SK-N-SH (cell line): ENCODE measurements at regions not wholly inside any gene's neighbourhood (a gene's known extent, or its start where the extent isn't known, plus 50 kb on each side); places are given as distances from the start of the nearest gene placed in this dataset.
A peak's percentile ranks its signal among the peaks of the same experiment; 100 is the strongest.

ENCODE experiments used
- CTCF ChIA-PET: fragments of 300-600, 350-600 bp; formaldehyde crosslinking; extraction: SDS; loops from one replicate; lab custom pipeline; 2021; lab: Yijun Ruan, JAX
- POLR2A ChIA-PET: fragments of 350-600 bp; sonication (Branson Sonifier 250); formaldehyde crosslinking; extraction: SDS; loops from one replicate; lab custom pipeline; 2020; ENCODE audit warnings: antibody characterized with exemption, inconsistent platforms; lab: Yijun Ruan, JAX
- DNase-seq: peaks from one replicate; pipeline ENCODE4 v3.0.0; 2012
- H2AFZ ChIP-seq: fragments of 200-600 bp; sonication (generic); 2 replicates; pipeline ENCODE4 v1.8.1; 2016; ENCODE audit warnings: antibody characterized with exemption, mild to moderate bottlenecking, low read depth
- H3F3A ChIP-seq: fragments of 200-600 bp; sonication (generic); replicated peaks from 2 replicates; pipeline ENCODE3; 2016; ENCODE audit warnings: antibody characterized with exemption, mild to moderate bottlenecking; ENCODE audit not compliant: insufficient read depth
- H3K27ac ChIP-seq, 2 experiments: fragments of 200-500 bp in 1 of 2; fragments of 200-600 bp in 1 of 2; sonication (Bioruptor generic) in 1 of 2; sonication (generic), shearing (Covaris generic) in 1 of 2; 2 replicates each; pipeline versions ENCODE4 v1.5.1 to v1.6.1; 2014 to 2016; ENCODE audit warnings: low read depth in 2 of 2, inconsistent platforms in 1 of 2, low read length in 1 of 2, mild to moderate bottlenecking in 1 of 2, mixed read lengths in 1 of 2
- H3K27me3 ChIP-seq: fragments of 200-600 bp; sonication (generic), shearing (Covaris generic); 2 replicates; pipeline ENCODE4 v1.6.1; 2016; ENCODE audit warnings: mixed run types; ENCODE audit not compliant: insufficient read depth
- H3K36me3 ChIP-seq, 2 experiments: fragments of 200-500 bp in 1 of 2; fragments of 200-600 bp in 1 of 2; sonication (Bioruptor generic) in 1 of 2; sonication (generic) in 1 of 2; replicated peaks in 1 of 2; 2 replicates each; pipeline versions ENCODE3 to v1.5.1; 2014 to 2016; ENCODE audit warnings: low read length in 1 of 2, mild to moderate bottlenecking in 1 of 2; ENCODE audit not compliant: insufficient read depth in 2 of 2, control insufficient read depth in 1 of 2
- H3K4me1 ChIP-seq, 2 experiments: fragments of 200-500 bp in 1 of 2; fragments of 200-600 bp in 1 of 2; sonication (Bioruptor generic) in 1 of 2; sonication (generic), shearing (Covaris generic) in 1 of 2; 2 replicates each; pipeline versions ENCODE4 v1.5.1 to v1.6.1; 2014 to 2016; ENCODE audit warnings: low read depth in 1 of 2, low read length in 1 of 2, mixed run types in 1 of 2; ENCODE audit not compliant: insufficient read depth in 2 of 2, control insufficient read depth in 1 of 2
- H3K4me2 ChIP-seq: fragments of 200-600 bp; sonication (generic), shearing (Covaris generic); 2 replicates; pipeline ENCODE4 v1.6.1; 2017; ENCODE audit warnings: mixed run types
- H3K4me3 ChIP-seq, 2 experiments: fragments of 200-500 bp in 1 of 2; fragments of 200-600 bp in 1 of 2; sonication (Bioruptor generic) in 1 of 2; sonication (generic), shearing (Covaris generic) in 1 of 2; 2 replicates each; pipeline versions ENCODE4 v1.5.1 to v1.8.1; 2014 to 2016; ENCODE audit warnings: low read depth in 2 of 2, inconsistent platforms in 1 of 2, low read length in 1 of 2, mild to moderate bottlenecking in 1 of 2, mixed read lengths in 1 of 2, moderate library complexity in 1 of 2
- H3K79me2 ChIP-seq: fragments of 200-600 bp; sonication (generic); 2 replicates; pipeline ENCODE4 v1.8.1; 2017; ENCODE audit warnings: mild to moderate bottlenecking; ENCODE audit not compliant: insufficient read depth
- H3K9ac ChIP-seq: fragments of 200-600 bp; sonication (generic); 2 replicates; pipeline ENCODE4 v1.6.1; 2017; ENCODE audit warnings: mixed run types
- H3K9me2 ChIP-seq: fragments of 200-600 bp; sonication (generic); 2 replicates; pipeline ENCODE4 v1.6.1; 2017; ENCODE audit warnings: mixed run types
- H3K9me3 ChIP-seq: fragments of 200-600 bp; sonication (generic); 2 replicates; pipeline ENCODE4 v1.6.1; 2017; ENCODE audit warnings: mixed run types, mild to moderate bottlenecking, moderate library complexity
- H4K20me1 ChIP-seq: fragments of 200-600 bp; sonication (generic); 2 replicates; pipeline ENCODE4 v1.6.1; 2017; ENCODE audit warnings: mild to moderate bottlenecking, mixed run types; ENCODE audit not compliant: insufficient read depth
- CHD2 ChIP-seq: fragments of 150-350 bp; IDR thresholded peaks from 2 replicates; pipeline ENCODE4 v1.6.1; 2018; ENCODE audit warnings: low read length; ENCODE audit not compliant: partially characterized antibody
- EP300 ChIP-seq, 2 experiments: IDR thresholded peaks; 2 replicates each; pipeline versions ENCODE4 v1.4.0 to v1.6.1; 2012; ENCODE audit warnings: borderline replicate concordance in 1 of 2, low read depth in 1 of 2, low read length in 1 of 2
- FOXJ3 ChIP-seq: sonication (generic); formaldehyde crosslinking; IDR thresholded peaks from 2 replicates; pipeline ENCODE4 v1.5.1; 2020; ENCODE audit warnings: mild to moderate bottlenecking, missing genetic modification reagents
- JUND ChIP-seq: IDR thresholded peaks from 2 replicates; pipeline ENCODE4 v1.4.0; 2012
- MEF2A ChIP-seq: IDR thresholded peaks from 2 replicates; pipeline ENCODE4 v1.4.0; 2012; ENCODE audit warnings: low read depth, borderline replicate concordance
- PBX3 ChIP-seq: IDR thresholded peaks from 2 replicates; pipeline ENCODE4; 2012
- POLR2AphosphoS5 ChIP-seq: IDR thresholded peaks from 2 replicates; pipeline ENCODE4 v1.6.1; 2012; ENCODE audit warnings: low read depth, low read length
- RCOR1 ChIP-seq: fragments of 150-350 bp; IDR thresholded peaks from 2 replicates; pipeline ENCODE4 v1.6.1; 2017; ENCODE audit warnings: antibody characterized with exemption, low read length
- RXRA ChIP-seq: IDR thresholded peaks from 2 replicates; pipeline ENCODE4 v1.4.0; 2012; ENCODE audit warnings: low read depth, mild to moderate bottlenecking, borderline replicate concordance
- SMC3 ChIP-seq: IDR thresholded peaks from 2 replicates; pipeline ENCODE4 v1.6.1; 2012; ENCODE audit warnings: low read depth, low read length, improper control_type of control experiment
- TCF12 ChIP-seq: IDR thresholded peaks from 2 replicates; pipeline ENCODE4 v1.4.0; 2012
- TEAD4 ChIP-seq: IDR thresholded peaks from 2 replicates; pipeline ENCODE4 v1.4.0; 2012; ENCODE audit warnings: mild to moderate bottlenecking, borderline replicate concordance; ENCODE audit not compliant: insufficient read depth
- ZBTB33 ChIP-seq: IDR thresholded peaks from 2 replicates; pipeline ENCODE4 v1.4.0; 2012; ENCODE audit warnings: low read depth, borderline replicate concordance
- WGBS: methylation state at CpG from one replicate; pipeline ENCODE4 v1.1.6; 2017; ENCODE audit warnings: low lambda C conversion rate; 5-methylcytosine and 5-hydroxymethylcytosine counted together
- TF ChIP-seq, protein P1 (sequence below): fragments of 200-600 bp; sonication (generic); IDR thresholded peaks from 2 replicates; pipeline ENCODE4 v1.6.1; 2017; ENCODE audit warnings: antibody characterized with exemption, mild to moderate bottlenecking, moderate library complexity
- TF ChIP-seq, protein P2 (sequence below): fragments of 150-350 bp; IDR thresholded peaks from 2 replicates; pipeline ENCODE4 v1.6.1; 2017; ENCODE audit warnings: antibody characterized with exemption, low read length, low read depth, borderline replicate concordance

DNA sequence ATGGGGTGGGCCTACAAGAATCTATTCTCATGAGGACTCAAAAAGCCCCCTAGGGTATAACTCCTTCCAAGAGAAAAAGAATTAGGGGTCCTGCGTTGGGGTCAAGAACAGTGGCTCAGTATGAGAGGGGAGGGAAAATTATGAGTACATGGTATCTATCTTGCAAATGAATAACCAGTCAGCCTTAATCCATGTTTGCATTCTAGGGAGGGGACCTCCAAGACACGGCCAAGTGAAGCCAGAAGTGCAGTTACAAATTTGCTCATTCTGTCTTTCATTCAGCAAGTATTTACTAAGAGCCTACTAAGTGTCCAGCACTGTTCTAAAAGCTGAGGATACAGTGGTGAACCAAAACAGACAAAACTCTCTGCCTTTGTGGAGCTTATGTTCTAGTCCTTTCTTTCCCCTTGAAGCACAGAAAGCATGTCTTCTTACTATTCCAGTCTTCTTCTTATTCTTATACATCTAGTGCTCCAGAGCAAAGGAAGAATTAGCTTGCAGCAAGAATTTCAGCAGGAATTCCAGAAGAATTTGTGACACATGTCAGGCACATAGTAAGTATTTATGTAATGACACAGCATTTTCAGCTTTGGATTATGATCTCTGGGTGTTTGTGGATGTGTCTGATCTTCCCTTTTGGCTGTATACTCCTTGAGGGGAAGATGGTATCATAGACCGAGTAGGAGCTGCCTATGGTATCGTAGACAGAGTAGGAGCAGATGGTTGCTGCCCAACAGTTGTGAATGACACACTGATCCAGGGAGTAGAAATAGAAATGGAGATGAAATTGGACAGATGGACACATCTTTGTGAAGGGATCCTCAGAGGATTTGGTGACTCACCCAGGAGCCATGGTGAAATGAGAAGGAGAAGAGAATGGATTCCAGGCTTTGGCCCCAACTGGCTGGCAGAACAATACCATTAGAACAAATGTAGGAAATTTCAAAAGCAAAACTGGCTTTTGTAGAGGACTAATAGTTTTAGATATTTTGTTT is 75.9 kb downstream of the COQ2 start:
- Histone ChIP-seq H3K79me2 (no peaks in the 10 kb centered on the region), H3K9me3 (no peaks in the 10 kb centered on the region), H3K4me2 (no peak overlapping the region), H3K4me3 (no peak overlapping the region), H4K20me1 (no peaks in the 10 kb centered on the region), H3K9ac (no peak overlapping the region), H3K27me3 (no peaks in the 10 kb centered on the region), H3K27ac (peak overlapping the region in 1 of 2 experiments; percentile 22; a peak in 1 of 4 replicates), H3K9me2 (no peaks in the 10 kb centered on the region), H3F3A (no peaks in the 10 kb centered on the region), H3K36me3 (no peaks in the 10 kb centered on the region), H2AFZ (no peak overlapping the region), H3K4me1 (no peaks in the 10 kb centered on the region)
- POLR2A ChIA-PET: interaction anchor here (0.6 kb wide), 1 partner anchor 9 kb away, joined by 3 read pairs; no protein-coding TSS in a partner anchor
- CTCF ChIA-PET: no interaction called here
- no peak for DNase-seq
- TF ChIP-seq MEF2A (no peak), POLR2AphosphoS5 (no peak), SMC3 (no peak), ZBTB33 (no peak), CHD2 (no peak), FOXJ3 (CRISPR knock-in tag) (no peak)
- TF ChIP-seq, protein P1, sequence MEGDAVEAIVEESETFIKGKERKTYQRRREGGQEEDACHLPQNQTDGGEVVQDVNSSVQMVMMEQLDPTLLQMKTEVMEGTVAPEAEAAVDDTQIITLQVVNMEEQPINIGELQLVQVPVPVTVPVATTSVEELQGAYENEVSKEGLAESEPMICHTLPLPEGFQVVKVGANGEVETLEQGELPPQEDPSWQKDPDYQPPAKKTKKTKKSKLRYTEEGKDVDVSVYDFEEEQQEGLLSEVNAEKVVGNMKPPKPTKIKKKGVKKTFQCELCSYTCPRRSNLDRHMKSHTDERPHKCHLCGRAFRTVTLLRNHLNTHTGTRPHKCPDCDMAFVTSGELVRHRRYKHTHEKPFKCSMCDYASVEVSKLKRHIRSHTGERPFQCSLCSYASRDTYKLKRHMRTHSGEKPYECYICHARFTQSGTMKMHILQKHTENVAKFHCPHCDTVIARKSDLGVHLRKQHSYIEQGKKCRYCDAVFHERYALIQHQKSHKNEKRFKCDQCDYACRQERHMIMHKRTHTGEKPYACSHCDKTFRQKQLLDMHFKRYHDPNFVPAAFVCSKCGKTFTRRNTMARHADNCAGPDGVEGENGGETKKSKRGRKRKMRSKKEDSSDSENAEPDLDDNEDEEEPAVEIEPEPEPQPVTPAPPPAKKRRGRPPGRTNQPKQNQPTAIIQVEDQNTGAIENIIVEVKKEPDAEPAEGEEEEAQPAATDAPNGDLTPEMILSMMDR: no peak
- TF ChIP-seq, protein P2, sequence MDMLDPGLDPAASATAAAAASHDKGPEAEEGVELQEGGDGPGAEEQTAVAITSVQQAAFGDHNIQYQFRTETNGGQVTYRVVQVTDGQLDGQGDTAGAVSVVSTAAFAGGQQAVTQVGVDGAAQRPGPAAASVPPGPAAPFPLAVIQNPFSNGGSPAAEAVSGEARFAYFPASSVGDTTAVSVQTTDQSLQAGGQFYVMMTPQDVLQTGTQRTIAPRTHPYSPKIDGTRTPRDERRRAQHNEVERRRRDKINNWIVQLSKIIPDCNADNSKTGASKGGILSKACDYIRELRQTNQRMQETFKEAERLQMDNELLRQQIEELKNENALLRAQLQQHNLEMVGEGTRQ: no peak
- WGBS: 33% methylated on average over 4 of the region's 4 CpGs

- H4K20me1 ChIP-seq: no peaks in the 10 kb centered on the region
- POLR2A ChIA-PET: interaction anchor here (0.6 kb wide), 1 partner anchor 10 kb away, joined by 3 read pairs; no protein-coding TSS in a partner anchor
- no peaks in the 10 kb centered on the region for H3K9me2 ChIP-seq
- CTCF ChIA-PET: no interaction called here
- H3K9me3 ChIP-seq: no peaks in the 10 kb centered on the region
- H3K4me1 ChIP-seq: no peaks in the 10 kb centered on the region
- no peak overlapping the region for H3K9ac ChIP-seq
- WGBS: 27% methylated on average over 6 of the region's 6 CpGs
- H3K79me2 ChIP-seq: no peaks in the 10 kb centered on the region
- DNase-seq: no peak
- peak overlapping the region in 1 of 2 experiments; percentile 55; a peak in 1 of 4 replicates for H3K27ac ChIP-seq
- no peaks in the 10 kb centered on the region for H3F3A ChIP-seq
- no peak overlapping the region for H3K4me2 ChIP-seq
- no peak overlapping the region for H3K4me3 ChIP-seq
- no peaks in the 10 kb centered on the region for H3K36me3 ChIP-seq
- peak; percentile 20; the same call in 1 of the 2 replicates for TF ChIP-seq JUND
- peak; percentile 31; the same call in 1 of the 2 replicates for TF ChIP-seq TEAD4
- TF ChIP-seq EP300 (IDR thresholded peaks at IDR 0.05; ENCODE audit: borderline replicate concordance in 1 of 2, low read depth in 1 of 2, low read length in 1 of 2): peak in 1 of 2 experiments; percentile 43; a peak in 1 of 4 replicates
- peak; percentile 16; the same call in 1 of the 2 replicates for TF ChIP-seq RXRA
- TF ChIP-seq RCOR1: no peak
- TF ChIP-seq TCF12: peak; percentile 59; the same call in 1 of the 2 replicates
- no peak for TF ChIP-seq ZBTB33
- peak; percentile 41; the same call in 1 of the 2 replicates for TF ChIP-seq PBX3
- 0 out of 2 replicates have a peak overlapping the region, but pooled peaks have one; percentile 14 for H2AFZ ChIP-seq
- no peaks in the 10 kb centered on the region for H3K27me3 ChIP-seq
Measured at GRCh38 chr4:83207497-83208101, 77.0 kb downstream of the COQ2 start.
